ENCODE measurements at regions not wholly inside any gene's neighbourhood (a gene's known extent, or its start where the extent isn't known, plus 50 kb on each side); places are given as distances from the start of the nearest gene placed in this dataset.

- Histone ChIP-seq H3K9ac (ENCODE audit: insufficient read length) (no peak overlapping the region), H3K9me3 (ENCODE audit: low read depth, low read length) (no peaks in the 10 kb centered on the region), H3K27ac (no peak overlapping the region), H3K36me3 (ENCODE audit: insufficient read depth, low read length) (no peaks in the 10 kb centered on the region), H3K4me3 (no peak overlapping the region)
- DNase-seq (ENCODE audit: low read depth, low spot score), result no peak
- no peak for TF ChIP-seq EZH2 (IDR thresholded peaks at IDR 0.05)
- TF ChIP-seq POLR2AphosphoS5 (IDR thresholded peaks at IDR 0.05; ENCODE audit: borderline replicate concordance, low read depth, low read length), result no peak
- no peak for TF ChIP-seq FOXP2 (optimal IDR thresholded peaks at IDR 0.05; ENCODE audit: control extremely low read depth, extremely low read length, insufficient read depth)
These were observed 49.8 kb upstream of the TNP1 start for GRCh38 chr2:216909541-216910210.

Measured in SK-N-MC (cell line).